H1 (cell line): ENCODE measurements at regions not wholly inside any gene's neighbourhood (a gene's known extent, or its start where the extent isn't known, plus 50 kb on each side); places are given as distances from the start of the nearest gene placed in this dataset.

Source experiments
- CTCF ChIA-PET: fragments of 300-600 bp; sonication (Branson Sonifier 250); formaldehyde crosslinking; loops from one replicate; lab custom pipeline; 2021; ENCODE audit not compliant: partially characterized antibody; lab: Charles Lee
- POLR2A ChIA-PET: fragments of 300-600 bp; sonication (Branson Sonifier 250); formaldehyde crosslinking; loops from one replicate; lab custom pipeline; 2021; ENCODE audit warnings: inconsistent platforms; ENCODE audit not compliant: partially characterized antibody; lab: Charles Lee
- DNase-seq, 2 experiments: peaks; one replicate each; pipeline versions ENCODE4 v3.0.0 to v3.0.0-alpha.2; 2010 to 2022; ENCODE audit warnings: low spot score in 2 of 2, low read depth in 1 of 2, mixed read lengths in 1 of 2
- FAIRE-seq: peaks from 2 replicates; lab custom pipeline; 2011; peaks lifted over from hg19 to GRCh38; lab: Jason Lieb, UNC
- H2AFZ ChIP-seq: 2 replicates; pipeline ENCODE4 v1.8.1; 2012; ENCODE audit warnings: low read length, inconsistent platforms
- H2AK5ac ChIP-seq: 2 replicates; pipeline ENCODE4 v1.6.1; 2013; ENCODE audit warnings: low read depth, low read length
- H2BK120ac ChIP-seq: replicated peaks from 2 replicates; pipeline ENCODE3; 2013; ENCODE audit warnings: low read depth, low read length, inconsistent platforms
- H2BK12ac ChIP-seq: 2 replicates; pipeline ENCODE4 v1.6.1; 2013; ENCODE audit warnings: low read depth, low read length
- H2BK15ac ChIP-seq: 2 replicates; pipeline ENCODE4 v1.6.1; 2013; ENCODE audit warnings: low read length
- H2BK20ac ChIP-seq: 2 replicates; pipeline ENCODE4 v1.6.1; 2013; ENCODE audit warnings: low read length
- H2BK5ac ChIP-seq: 2 replicates; pipeline ENCODE4 v1.6.1; 2013; ENCODE audit warnings: low read depth, low read length
- H3K14ac ChIP-seq: 2 replicates; pipeline ENCODE4 v1.6.1; 2013; ENCODE audit warnings: inconsistent platforms; ENCODE audit not compliant: insufficient read length
- H3K18ac ChIP-seq: 2 replicates; pipeline ENCODE4 v1.6.1; 2013; ENCODE audit warnings: low read length; ENCODE audit errors: extremely low read depth
- H3K23ac ChIP-seq: 2 replicates; pipeline ENCODE4 v1.6.1; 2013; ENCODE audit warnings: inconsistent platforms; ENCODE audit not compliant: insufficient read length
- H3K23me2 ChIP-seq: 2 replicates; pipeline ENCODE4 v1.6.1; 2013; ENCODE audit warnings: low read depth, low read length
- H3K27ac ChIP-seq: 2 replicates; pipeline ENCODE4 v1.6.1; 2011; ENCODE audit warnings: low read depth, low read length, inconsistent platforms
- H3K27me3 ChIP-seq, 4 experiments: replicated peaks in 1 of 4; 1 replicate in 1 of 4; 2 replicates in 3 of 4; pipeline versions ENCODE4 v1.6.1 to v1.8.1; 2011 to 2013; ENCODE audit warnings: low read length in 3 of 4, mild to moderate bottlenecking in 3 of 4, inconsistent platforms in 2 of 4, mixed read lengths in 2 of 4, moderate library complexity in 1 of 4; ENCODE audit not compliant: control insufficient read depth in 3 of 4, insufficient read depth in 3 of 4; ENCODE audit errors: extremely low read depth in 1 of 4
- H3K36me3 ChIP-seq, 4 experiments: 2 replicates each; pipeline versions ENCODE4 v1.6.1 to v1.8.1; 2011 to 2013; ENCODE audit warnings: mild to moderate bottlenecking in 4 of 4, low read length in 3 of 4, moderate library complexity in 2 of 4, control low read depth in 1 of 4, inconsistent platforms in 1 of 4; ENCODE audit not compliant: insufficient read depth in 4 of 4, control insufficient read depth in 2 of 4
- H3K4ac ChIP-seq: replicated peaks from 2 replicates; pipeline ENCODE3; 2013; ENCODE audit warnings: low read length, low read depth, mixed read lengths, inconsistent platforms; ENCODE audit not compliant: insufficient read length
- H3K4me1 ChIP-seq, 4 experiments: replicated peaks in 1 of 4; 1 replicate in 1 of 4; 2 replicates in 3 of 4; pipeline versions ENCODE4 v1.6.1 to v1.8.1; 2011 to 2013; ENCODE audit warnings: low read length in 3 of 4, inconsistent platforms in 2 of 4, mixed read lengths in 1 of 4; ENCODE audit not compliant: insufficient read depth in 4 of 4, control insufficient read depth in 3 of 4
- H3K4me2 ChIP-seq, 2 experiments: 2 replicates each; pipeline versions ENCODE4 v1.6.1 to v1.8.1; 2011 to 2013; ENCODE audit warnings: low read depth in 2 of 2, low read length in 2 of 2, control low read depth in 1 of 2, inconsistent platforms in 1 of 2, mild to moderate bottlenecking in 1 of 2; ENCODE audit not compliant: insufficient read depth in 1 of 2
- H3K4me3 ChIP-seq, 4 experiments: fragments of 200-600, 300-600 bp in 1 of 4; sonication (generic), shearing (Covaris generic), sonication (Bioruptor Twin) in 1 of 4; 2 replicates each; pipeline versions ENCODE4 v1.5.1 to v1.8.1; 2011 to 2016; ENCODE audit warnings: low read length in 4 of 4, low read depth in 3 of 4, control low read depth in 2 of 4, inconsistent platforms in 2 of 4, mild to moderate bottlenecking in 2 of 4, mixed read lengths in 1 of 4, moderate library complexity in 1 of 4; ENCODE audit not compliant: insufficient read depth in 2 of 4; ENCODE audit errors: extremely low read depth in 1 of 4
- H3K56ac ChIP-seq: replicated peaks from 2 replicates; pipeline ENCODE3; 2013; ENCODE audit warnings: low read depth, mild to moderate bottlenecking, mixed read lengths, low read length, inconsistent platforms; ENCODE audit not compliant: insufficient read length
- H3K79me1 ChIP-seq: 2 replicates; pipeline ENCODE4 v1.6.1; 2013; ENCODE audit warnings: low read depth, low read length, control low read depth
- H3K79me2 ChIP-seq, 2 experiments: 2 replicates each; pipeline versions ENCODE4 v1.6.1 to v1.8.1; 2012 to 2013; ENCODE audit warnings: low read length in 2 of 2, mild to moderate bottlenecking in 2 of 2, inconsistent platforms in 1 of 2; ENCODE audit not compliant: insufficient read depth in 2 of 2, control insufficient read depth in 1 of 2
- H3K9ac ChIP-seq, 4 experiments: replicated peaks in 1 of 4; 1 replicate in 1 of 4; 2 replicates in 3 of 4; pipeline versions ENCODE4 v1.6.1 to v1.8.1; 2011 to 2013; ENCODE audit warnings: low read depth in 3 of 4, low read length in 3 of 4, control low read depth in 2 of 4, mild to moderate bottlenecking in 2 of 4, moderate library complexity in 2 of 4, inconsistent platforms in 1 of 4; ENCODE audit errors: extremely low read depth in 1 of 4
- H3K9me3 ChIP-seq, 2 experiments: 2 replicates each; pipeline versions ENCODE4 v1.6.1 to v1.8.1; 2012 to 2013; ENCODE audit warnings: mild to moderate bottlenecking in 2 of 2, moderate library complexity in 2 of 2, control low read depth in 1 of 2, inconsistent platforms in 1 of 2, low read depth in 1 of 2, low read length in 1 of 2, mixed read lengths in 1 of 2; ENCODE audit not compliant: insufficient read depth in 2 of 2
- H4K20me1 ChIP-seq, 2 experiments: replicated peaks in 1 of 2; 2 replicates each; pipeline versions ENCODE3 to v1.8.1; 2011 to 2013; ENCODE audit warnings: inconsistent platforms in 2 of 2, low read length in 2 of 2, mild to moderate bottlenecking in 1 of 2; ENCODE audit not compliant: insufficient read depth in 2 of 2, control insufficient read depth in 1 of 2
- H4K5ac ChIP-seq: 2 replicates; pipeline ENCODE4 v1.6.1; 2013; ENCODE audit warnings: low read length, low read depth, mixed read lengths, inconsistent platforms; ENCODE audit not compliant: insufficient read length
- H4K8ac ChIP-seq: 2 replicates; pipeline ENCODE4 v1.8.0; 2013; ENCODE audit warnings: mild to moderate bottlenecking, moderate library complexity, low read length, inconsistent platforms; ENCODE audit not compliant: insufficient read depth; ENCODE audit errors: extremely low read depth
- H4K91ac ChIP-seq: replicated peaks from 2 replicates; pipeline ENCODE3; 2013; ENCODE audit warnings: low read length, mixed read lengths, inconsistent platforms; ENCODE audit not compliant: insufficient read length
- ATF3 ChIP-seq: IDR thresholded peaks from 2 replicates; pipeline ENCODE4 v1.6.1; 2011; ENCODE audit warnings: low read depth, mild to moderate bottlenecking, low read length; ENCODE audit not compliant: insufficient read depth
- CBX5 ChIP-seq: fragments of 300-800, 300-1000 bp; sonication (generic); IDR thresholded peaks from 2 replicates; pipeline ENCODE4 v1.7.1; 2016; ENCODE audit warnings: antibody characterized with exemption, low read length, low read depth
- CEBPB ChIP-seq: IDR thresholded peaks from 2 replicates; pipeline ENCODE4 v1.6.1; 2012; ENCODE audit warnings: low read depth, low read length
- EP300 ChIP-seq, 2 experiments: IDR thresholded peaks; 1 replicate in 1 of 2; 2 replicates in 1 of 2; pipeline ENCODE4 v1.6.1; 2011 to 2012; ENCODE audit warnings: low read depth in 2 of 2, low read length in 2 of 2, mild to moderate bottlenecking in 2 of 2, borderline replicate concordance in 1 of 2, inconsistent platforms in 1 of 2, moderate library complexity in 1 of 2
- KDM5A ChIP-seq: fragments of 200-600 bp; IDR thresholded peaks from 2 replicates; pipeline ENCODE4 v1.7.1; 2012; ENCODE audit warnings: mild to moderate bottlenecking, low read length, inconsistent platforms, mixed read lengths
- SIN3A ChIP-seq, 2 experiments: IDR thresholded peaks in 1 of 2; conservative IDR thresholded peaks in 1 of 2; 2 replicates each; pipeline ENCODE4 v1.6.1; 2011 to 2012; ENCODE audit warnings: low read length in 2 of 2, improper control_type of control experiment in 1 of 2, low read depth in 1 of 2, mild to moderate bottlenecking in 1 of 2
- SP1 ChIP-seq: IDR thresholded peaks from 2 replicates; pipeline ENCODE4 v1.6.1; 2011; ENCODE audit warnings: low read depth, low read length
- SP2 ChIP-seq: IDR thresholded peaks from 2 replicates; pipeline ENCODE4 v1.6.1; 2012; ENCODE audit warnings: mild to moderate bottlenecking, low read length, inconsistent platforms
- TBP ChIP-seq: IDR thresholded peaks from 2 replicates; pipeline ENCODE4 v1.6.1; 2011; ENCODE audit warnings: low read depth, low read length, improper control_type of control experiment
- TCF12 ChIP-seq: IDR thresholded peaks from 2 replicates; pipeline ENCODE4 v1.6.1; 2011; ENCODE audit warnings: low read depth, mild to moderate bottlenecking, low read length
- TEAD4 ChIP-seq: IDR thresholded peaks from 2 replicates; pipeline ENCODE4 v1.6.1; 2012; ENCODE audit warnings: low read depth, low read length, inconsistent platforms, mixed read lengths
- WGBS, 2 experiments: shearing (Covaris generic) in 1 of 2; methylation state at CpG; one replicate each; pipeline versions ENCODE4 v1.1.6 to v1.1.7; 2013 to 2015; ENCODE audit warnings: low lambda C conversion rate in 2 of 2, mixed read lengths in 2 of 2, inconsistent platforms in 1 of 2, low coverage in 1 of 2, missing lambda C conversion rate in 1 of 2; ENCODE audit not compliant: insufficient replicate concordance in 2 of 2, insufficient coverage in 1 of 2, insufficient read length in 1 of 2; ENCODE audit errors: extremely low coverage in 1 of 2, missing lambda C conversion rate in 1 of 2; 5-methylcytosine and 5-hydroxymethylcytosine counted together
- TF ChIP-seq, protein P1 (sequence below): IDR thresholded peaks from 2 replicates; pipeline ENCODE4 v1.6.1; 2012; ENCODE audit warnings: inconsistent platforms

DNA sequence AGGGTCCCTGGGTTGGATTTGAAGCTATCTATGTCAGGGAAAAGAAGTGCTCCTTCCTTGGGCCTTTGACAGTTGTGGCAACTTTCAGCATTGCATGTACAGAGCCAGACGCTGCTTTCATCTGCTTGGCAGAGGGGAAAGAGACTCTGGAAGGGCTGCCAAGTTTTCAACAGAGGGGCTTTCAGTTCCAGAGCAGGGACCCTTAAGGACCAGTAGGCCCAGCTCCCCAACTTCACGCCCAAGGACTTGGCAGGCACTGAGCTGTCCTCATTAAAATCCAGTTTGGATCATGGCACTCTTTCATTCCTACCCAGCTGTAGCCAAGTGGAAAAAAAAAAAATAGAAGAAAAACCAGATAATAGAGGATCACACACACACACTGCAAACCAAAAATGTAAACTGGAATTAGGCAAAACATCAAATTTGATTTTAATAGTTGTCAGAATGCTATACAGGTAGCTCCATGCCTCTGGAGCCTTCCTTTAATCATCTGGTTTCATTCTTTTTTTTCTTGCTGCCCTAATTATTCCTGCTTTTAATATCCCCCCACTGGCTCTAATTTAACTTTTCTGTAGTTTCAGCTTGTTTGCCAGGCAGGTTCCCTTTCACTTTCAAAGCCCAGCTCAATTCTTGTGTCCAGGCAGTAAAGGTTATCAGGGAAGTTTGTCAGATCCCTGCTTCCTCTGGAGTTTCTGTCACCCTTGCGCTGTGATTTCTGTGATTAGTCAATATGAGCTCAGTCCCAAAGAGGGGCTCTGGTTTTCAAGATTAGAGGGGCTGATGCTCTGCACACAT lies 702.6 kb upstream of the CDH8 start:
- Histone ChIP-seq H3K9ac (no peak overlapping the region), H3K23ac (no peak overlapping the region), H4K91ac (no peak overlapping the region), H2BK5ac (no peak overlapping the region), H3K4me1 (no peaks in the 10 kb centered on the region), H3K18ac (no peak overlapping the region), H3K4me2 (no peak overlapping the region), H2AK5ac (no peak overlapping the region), H3K79me1 (no peaks in the 10 kb centered on the region), H3K23me2 (no peaks in the 10 kb centered on the region), H3K79me2 (no peaks in the 10 kb centered on the region), H2BK20ac (no peak overlapping the region), H2AFZ (no peak overlapping the region; the same call in 1 of the 2 replicates), H3K36me3 (no peaks in the 10 kb centered on the region), H3K56ac (no peak overlapping the region), H3K14ac (no peak overlapping the region), H3K4ac (no peak overlapping the region), H3K4me3 (no peak overlapping the region), H4K5ac (no peak overlapping the region), H4K8ac (no peak overlapping the region), H2BK12ac (no peak overlapping the region), H3K9me3 (no peaks in the 10 kb centered on the region), H3K27ac (no peak overlapping the region), H3K27me3 (no peaks in the 10 kb centered on the region), H2BK120ac (no peak overlapping the region), H4K20me1 (no peaks in the 10 kb centered on the region), H2BK15ac (no peak overlapping the region)
- 85% methylated on average over 3 of the region's 3 CpGs; no CpG with 5 or more reads in 1 of the 2 experiments for WGBS, 2 experiments
- no peak for FAIRE-seq
- DNase-seq, result no peak
- ChIA-PET POLR2A (no interaction called here), CTCF (interaction anchor here (0.8 to 1.0 kb wide), 2 partner anchors 10 to 551 kb away, joined by 3 to 4 read pairs; no protein-coding TSS in a partner anchor)
- TF ChIP-seq SP2 (no peak), ATF3 (no peak), TCF12 (no peak), TBP (no peak), CEBPB (no peak), SP1 (no peak), EP300 (IDR thresholded peaks at IDR 0.05; ENCODE audit: borderline replicate concordance in 1 of 2, low read depth in 2 of 2, low read length in 2 of 2) (no peak), SIN3A (conservative IDR thresholded peaks at IDR 0.05 in 1 of 2, IDR thresholded peaks at IDR 0.05 in 1 of 2; ENCODE audit: low read depth in 1 of 2, low read length in 2 of 2) (no peak), KDM5A (no peak), TEAD4 (no peak), CBX5 (no peak)
- TF ChIP-seq, protein P1, sequence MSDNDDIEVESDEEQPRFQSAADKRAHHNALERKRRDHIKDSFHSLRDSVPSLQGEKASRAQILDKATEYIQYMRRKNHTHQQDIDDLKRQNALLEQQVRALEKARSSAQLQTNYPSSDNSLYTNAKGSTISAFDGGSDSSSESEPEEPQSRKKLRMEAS, result no peak
